ENCODE measurements at regions not wholly inside any gene's neighbourhood (a gene's known extent, or its start where the extent isn't known, plus 50 kb on each side); places are given as distances from the start of the nearest gene placed in this dataset.

- no peaks in the 10 kb centered on the region for H3K4me1 ChIP-seq (ENCODE audit: insufficient read depth, low read length)
- H3K36me3 ChIP-seq (ENCODE audit: insufficient read depth, low read depth, low read length) = no peaks in the 10 kb centered on the region
- H3K9ac ChIP-seq (ENCODE audit: low read depth, low read length) = no peak overlapping the region
- no peak overlapping the region for H3K4me3 ChIP-seq (ENCODE audit: low read length)
- no peaks in the 10 kb centered on the region for H3K9me3 ChIP-seq (ENCODE audit: insufficient read depth, low read depth, low read length)
- no peak overlapping the region for H3K27ac ChIP-seq (ENCODE audit: low read length)
- H3K27me3 ChIP-seq (ENCODE audit: insufficient read depth, low read length) = no peaks in the 10 kb centered on the region
These were observed 78.0 kb upstream of the BMP2 start for GRCh38 chr20:6689339-6689973.

DNA sequence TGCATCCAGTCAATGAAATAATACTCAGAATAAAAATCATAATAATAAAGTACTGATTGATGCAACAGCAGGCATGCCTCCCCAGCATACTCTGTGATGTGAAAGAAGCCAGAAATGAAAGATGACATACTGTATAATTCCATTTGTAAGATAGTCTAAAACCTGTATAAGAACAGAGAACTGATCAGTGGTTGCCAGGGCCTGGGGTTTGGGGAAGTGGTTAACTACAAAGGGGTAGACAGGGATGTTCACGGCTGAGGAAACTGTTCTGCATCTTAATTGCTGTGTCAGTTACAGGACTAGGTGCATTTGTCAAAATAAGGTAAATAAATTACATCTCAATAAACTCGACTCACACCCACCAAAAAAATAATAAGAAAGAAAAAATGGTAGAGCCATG, 81.3 kb upstream of the BMP2 start:
- no peak overlapping the region for H3K27ac ChIP-seq (ENCODE audit: low read length)

GRCh38 chr20:6685626-6686025, 81.9 kb upstream of the BMP2 start:
- Histone ChIP-seq H3K27me3 (ENCODE audit: insufficient read depth, low read length) (no peaks in the 10 kb centered on the region), H3K9me3 (ENCODE audit: insufficient read depth, low read depth, low read length) (no peaks in the 10 kb centered on the region), H3K9ac (ENCODE audit: low read depth, low read length) (no peak overlapping the region), H3K36me3 (ENCODE audit: insufficient read depth, low read depth, low read length) (no peaks in the 10 kb centered on the region), H3K27ac (ENCODE audit: low read length) (no peak overlapping the region), H3K4me1 (ENCODE audit: insufficient read depth, low read length) (no peaks in the 10 kb centered on the region), H3K4me3 (ENCODE audit: low read length) (no peak overlapping the region)

More for the DNA sequence above, 81.3 kb upstream of the BMP2 start:
- Histone ChIP-seq H3K27me3 (ENCODE audit: insufficient read depth, low read length) (no peaks in the 10 kb centered on the region), H3K4me3 (ENCODE audit: low read length) (no peak overlapping the region), H3K36me3 (ENCODE audit: insufficient read depth, low read depth, low read length) (no peaks in the 10 kb centered on the region), H3K4me1 (ENCODE audit: insufficient read depth, low read length) (no peaks in the 10 kb centered on the region), H3K9ac (ENCODE audit: low read depth, low read length) (no peak overlapping the region), H3K9me3 (ENCODE audit: insufficient read depth, low read depth, low read length) (no peaks in the 10 kb centered on the region)

GRCh38 chr20:6685181-6685582, 82.3 kb upstream of the BMP2 start:
- Histone ChIP-seq H3K27ac (ENCODE audit: low read length) (no peak overlapping the region), H3K4me1 (ENCODE audit: insufficient read depth, low read length) (no peaks in the 10 kb centered on the region), H3K9ac (ENCODE audit: low read depth, low read length) (no peak overlapping the region), H3K9me3 (ENCODE audit: insufficient read depth, low read depth, low read length) (no peaks in the 10 kb centered on the region), H3K27me3 (ENCODE audit: insufficient read depth, low read length) (no peaks in the 10 kb centered on the region), H3K36me3 (ENCODE audit: insufficient read depth, low read depth, low read length) (no peaks in the 10 kb centered on the region), H3K4me3 (ENCODE audit: low read length) (no peak overlapping the region)

DNA sequence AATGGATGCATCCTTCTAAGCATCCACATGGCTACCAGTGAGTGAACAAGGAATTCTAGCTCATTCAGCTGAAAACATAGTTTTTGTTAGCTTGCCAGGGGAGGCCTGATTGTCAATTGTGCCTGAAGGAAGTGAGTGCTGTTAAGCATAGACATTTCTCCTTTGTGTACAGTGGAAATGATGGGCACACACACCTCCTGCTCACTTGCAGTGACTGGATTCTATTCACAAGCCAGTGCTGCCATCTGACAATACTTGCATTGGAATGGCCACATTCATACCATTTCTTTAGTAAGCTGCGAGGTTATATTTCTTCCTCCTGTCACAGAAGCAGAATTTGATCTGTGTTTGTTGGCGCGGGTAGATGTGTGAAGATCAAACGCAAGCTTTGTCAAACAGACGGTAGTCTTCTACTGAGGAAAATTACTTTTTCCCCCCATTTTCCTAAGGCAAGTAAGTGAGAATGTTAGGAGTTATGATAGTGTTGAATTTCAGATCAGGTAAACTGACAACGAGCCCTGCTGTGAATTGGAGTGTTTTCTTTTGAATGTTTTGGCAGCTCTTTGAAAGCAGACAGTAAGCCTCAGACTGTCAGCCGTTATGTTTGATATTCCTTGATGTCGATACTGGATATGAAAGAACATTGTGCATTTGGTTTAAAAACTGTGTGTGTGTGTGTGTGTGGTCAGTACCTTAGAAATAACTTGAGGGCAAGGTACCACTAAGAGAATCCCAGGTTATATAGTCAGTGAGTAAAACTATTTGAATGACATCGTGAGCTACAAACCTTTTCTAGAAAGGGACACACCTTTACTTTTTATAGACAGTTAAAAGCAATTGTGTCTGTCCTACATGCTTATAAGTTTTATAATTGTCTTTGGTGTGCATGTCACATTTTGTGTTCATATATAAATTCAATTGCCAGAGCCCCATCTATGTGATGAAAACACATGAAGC, 84.2 kb upstream of the BMP2 start:
- no peaks in the 10 kb centered on the region for H3K9me3 ChIP-seq (ENCODE audit: insufficient read depth, low read depth, low read length)
- no peaks in the 10 kb centered on the region for H3K36me3 ChIP-seq (ENCODE audit: insufficient read depth, low read depth, low read length)
- H3K27ac ChIP-seq (ENCODE audit: low read length) = no peak overlapping the region
- no peaks in the 10 kb centered on the region for H3K27me3 ChIP-seq (ENCODE audit: insufficient read depth, low read length)
- H3K9ac ChIP-seq (ENCODE audit: low read depth, low read length) = no peak overlapping the region
- H3K4me1 ChIP-seq (ENCODE audit: insufficient read depth, low read length) = no peaks in the 10 kb centered on the region
- no peak overlapping the region for H3K4me3 ChIP-seq (ENCODE audit: low read length)

DNA sequence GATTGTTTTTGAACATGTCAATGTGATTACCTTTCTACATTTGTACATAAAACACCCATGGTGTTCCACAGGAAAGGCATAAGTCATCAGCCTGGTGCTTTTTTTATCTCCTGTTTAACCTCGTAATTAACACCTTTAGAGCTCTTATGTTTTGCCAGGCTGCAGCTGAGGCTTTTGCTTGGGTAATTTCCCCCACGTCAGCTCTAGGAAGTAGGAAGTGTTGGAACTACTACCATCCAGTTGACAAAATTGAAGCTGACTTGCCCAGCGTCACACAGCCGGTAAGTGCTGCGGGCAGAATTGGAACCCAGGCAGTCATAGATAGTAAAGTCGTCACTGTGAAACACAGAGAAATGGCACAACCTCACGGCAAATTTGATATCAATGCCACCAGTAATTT, 86.6 kb upstream of the BMP2 start:
- no peak overlapping the region for H3K27ac ChIP-seq (ENCODE audit: low read length)
- H3K9ac ChIP-seq (ENCODE audit: low read depth, low read length) = no peak overlapping the region
- no peak overlapping the region for H3K4me3 ChIP-seq (ENCODE audit: low read length)
- H3K36me3 ChIP-seq (ENCODE audit: insufficient read depth, low read depth, low read length) = no peaks in the 10 kb centered on the region
- H3K9me3 ChIP-seq (ENCODE audit: insufficient read depth, low read depth, low read length) = no peaks in the 10 kb centered on the region
- no peaks in the 10 kb centered on the region for H3K27me3 ChIP-seq (ENCODE audit: insufficient read depth, low read length)
- no peaks in the 10 kb centered on the region for H3K4me1 ChIP-seq (ENCODE audit: insufficient read depth, low read length)

DNA sequence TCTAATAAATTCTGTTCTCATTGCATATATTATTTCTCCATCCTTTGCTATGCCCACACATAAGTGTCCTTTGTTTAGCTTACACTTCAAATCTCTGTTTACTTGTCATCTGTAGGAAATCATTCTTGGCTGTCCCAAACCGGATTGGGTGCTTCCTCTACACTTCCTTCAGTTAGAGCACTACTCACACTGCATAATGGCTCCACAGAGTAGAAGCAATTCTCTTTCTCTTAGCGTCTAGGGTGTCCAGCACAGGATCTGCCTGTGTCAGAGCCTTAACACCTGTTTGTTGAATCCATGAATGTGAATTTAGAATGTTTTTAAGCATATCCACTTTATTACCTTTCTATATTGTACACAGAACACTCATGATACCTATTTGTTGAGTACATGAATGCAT, 87.0 kb upstream of the BMP2 start:
- Histone ChIP-seq H3K4me3 (ENCODE audit: low read length) (no peak overlapping the region), H3K36me3 (ENCODE audit: insufficient read depth, low read depth, low read length) (no peaks in the 10 kb centered on the region), H3K4me1 (ENCODE audit: insufficient read depth, low read length) (no peaks in the 10 kb centered on the region), H3K9me3 (ENCODE audit: insufficient read depth, low read depth, low read length) (no peaks in the 10 kb centered on the region), H3K27me3 (ENCODE audit: insufficient read depth, low read length) (no peaks in the 10 kb centered on the region), H3K9ac (ENCODE audit: low read depth, low read length) (no peak overlapping the region), H3K27ac (ENCODE audit: low read length) (no peak overlapping the region)

DNA sequence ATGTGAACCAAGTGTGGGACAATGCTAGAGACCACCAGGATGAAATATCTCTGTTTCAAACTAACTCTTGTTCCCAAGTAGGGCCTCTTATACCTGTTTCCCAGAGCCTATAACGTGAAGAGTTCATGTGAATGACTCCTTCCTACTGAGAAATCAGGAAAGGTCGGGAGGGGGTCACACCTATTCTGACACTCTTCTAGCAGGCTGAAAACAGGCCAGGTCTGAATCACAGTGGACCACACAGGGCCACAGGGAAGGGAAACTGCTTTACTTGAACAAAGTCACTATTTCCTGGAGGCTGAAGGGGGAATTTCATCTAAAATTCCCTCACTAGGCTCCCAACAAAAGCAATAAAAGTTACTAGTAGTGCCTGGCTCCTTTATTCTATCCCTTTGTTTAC, 88.4 kb upstream of the BMP2 start:
- Histone ChIP-seq H3K9ac (ENCODE audit: low read depth, low read length) (no peak overlapping the region), H3K9me3 (ENCODE audit: insufficient read depth, low read depth, low read length) (no peaks in the 10 kb centered on the region), H3K27ac (ENCODE audit: low read length) (no peak overlapping the region), H3K27me3 (ENCODE audit: insufficient read depth, low read length) (no peaks in the 10 kb centered on the region), H3K4me1 (ENCODE audit: insufficient read depth, low read length) (no peaks in the 10 kb centered on the region), H3K36me3 (ENCODE audit: insufficient read depth, low read depth, low read length) (no peaks in the 10 kb centered on the region), H3K4me3 (ENCODE audit: low read length) (no peak overlapping the region)

DNA sequence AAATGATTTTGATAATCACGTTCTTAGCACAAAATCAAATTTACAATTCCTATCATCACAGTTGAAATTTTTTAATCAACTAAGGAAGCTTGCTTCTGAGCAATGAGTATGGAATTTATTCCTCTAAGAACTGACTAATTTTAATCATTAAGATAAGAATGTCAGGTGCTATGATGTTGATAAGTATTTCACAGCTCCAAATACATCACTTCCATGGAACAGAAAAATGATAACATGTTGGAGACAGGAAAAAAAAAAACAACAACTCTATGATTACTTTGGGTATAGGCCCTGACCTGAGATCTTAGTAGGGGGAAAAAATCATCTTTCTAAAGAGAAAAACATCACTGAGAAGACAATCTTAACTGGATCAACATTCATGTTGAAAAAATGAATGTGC, 89.4 kb upstream of the BMP2 start:
- Histone ChIP-seq H3K27me3 (ENCODE audit: insufficient read depth, low read length) (no peaks in the 10 kb centered on the region), H3K36me3 (ENCODE audit: insufficient read depth, low read depth, low read length) (no peaks in the 10 kb centered on the region), H3K9me3 (ENCODE audit: insufficient read depth, low read depth, low read length) (no peaks in the 10 kb centered on the region), H3K4me1 (ENCODE audit: insufficient read depth, low read length) (no peaks in the 10 kb centered on the region), H3K9ac (ENCODE audit: low read depth, low read length) (no peak overlapping the region), H3K27ac (ENCODE audit: low read length) (no peak overlapping the region), H3K4me3 (ENCODE audit: low read length) (no peak overlapping the region)

DNA sequence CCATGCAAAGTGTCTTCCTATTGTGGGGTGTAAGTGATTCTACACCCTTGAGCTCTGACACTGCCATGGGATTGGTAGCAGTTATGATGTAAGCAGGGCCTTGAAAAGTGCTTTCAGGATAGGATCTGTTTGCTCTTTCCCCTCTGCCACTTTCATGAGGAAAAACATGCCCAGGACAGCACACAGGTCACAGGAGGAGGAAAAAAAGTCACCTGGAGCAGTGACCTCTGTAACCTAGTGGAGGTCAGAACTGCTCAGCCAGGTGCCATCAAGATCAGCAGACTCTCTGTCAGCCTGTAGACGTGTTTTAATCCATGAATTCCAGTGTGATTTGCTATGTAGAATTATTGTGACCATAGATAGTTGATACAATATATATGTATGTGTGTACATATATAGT, 92.7 kb upstream of the BMP2 start:
- no peaks in the 10 kb centered on the region for H3K36me3 ChIP-seq (ENCODE audit: insufficient read depth, low read depth, low read length)
- no peak overlapping the region for H3K4me3 ChIP-seq (ENCODE audit: low read length)
- H3K4me1 ChIP-seq (ENCODE audit: insufficient read depth, low read length) = no peaks in the 10 kb centered on the region
- no peaks in the 10 kb centered on the region for H3K9me3 ChIP-seq (ENCODE audit: insufficient read depth, low read depth, low read length)
- no peaks in the 10 kb centered on the region for H3K27me3 ChIP-seq (ENCODE audit: insufficient read depth, low read length)
- H3K9ac ChIP-seq (ENCODE audit: low read depth, low read length) = no peak overlapping the region
- H3K27ac ChIP-seq (ENCODE audit: low read length) = no peak overlapping the region

DNA sequence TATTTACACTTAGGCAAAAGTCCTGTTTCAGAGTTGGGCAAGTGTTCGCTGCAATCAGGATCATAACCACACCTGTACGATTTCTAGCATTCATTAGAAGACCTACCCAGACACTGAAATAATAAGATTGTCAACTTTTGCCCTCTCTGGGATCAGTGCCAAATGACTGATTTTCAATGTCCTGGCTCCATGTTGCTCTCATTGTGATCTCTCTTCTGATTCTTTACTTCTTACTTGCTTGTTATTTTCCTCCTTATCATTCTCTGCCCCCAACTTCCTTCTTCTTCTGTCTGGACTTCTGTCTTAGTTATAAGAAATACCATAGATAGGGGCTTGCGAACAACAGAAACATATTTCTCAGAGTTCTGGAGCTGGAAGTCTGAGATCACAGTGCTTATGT, 94.4 kb upstream of the BMP2 start:
- H3K27me3 ChIP-seq (ENCODE audit: insufficient read depth, low read length) = no peaks in the 10 kb centered on the region
- no peaks in the 10 kb centered on the region for H3K4me1 ChIP-seq (ENCODE audit: insufficient read depth, low read length)
- no peak overlapping the region for H3K27ac ChIP-seq (ENCODE audit: low read length)
- H3K36me3 ChIP-seq (ENCODE audit: insufficient read depth, low read depth, low read length) = no peaks in the 10 kb centered on the region
- no peak overlapping the region for H3K9ac ChIP-seq (ENCODE audit: low read depth, low read length)
- H3K4me3 ChIP-seq (ENCODE audit: low read length) = no peak overlapping the region
- H3K9me3 ChIP-seq (ENCODE audit: insufficient read depth, low read depth, low read length) = no peaks in the 10 kb centered on the region

DNA sequence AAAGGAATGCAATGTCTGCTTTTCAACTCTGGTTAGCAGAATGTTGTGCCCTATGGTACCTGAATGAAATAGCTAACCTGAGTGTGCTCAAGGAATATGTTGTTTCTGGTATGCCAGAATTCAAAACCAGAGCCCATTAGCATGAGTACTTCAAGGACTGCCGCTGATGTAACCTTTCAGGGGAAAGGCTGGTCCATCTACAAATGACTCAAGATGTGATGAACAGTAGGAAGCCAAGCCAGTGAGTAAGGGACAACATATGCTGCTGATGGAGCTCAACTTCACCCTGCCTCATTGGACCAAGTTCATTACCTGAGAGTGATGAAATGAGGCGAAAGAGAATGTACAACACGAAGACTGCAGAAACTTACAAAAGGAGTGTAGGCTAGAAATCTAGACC, 95.7 kb upstream of the BMP2 start:
- Histone ChIP-seq H3K27me3 (ENCODE audit: insufficient read depth, low read length) (no peaks in the 10 kb centered on the region), H3K36me3 (ENCODE audit: insufficient read depth, low read depth, low read length) (no peaks in the 10 kb centered on the region), H3K27ac (ENCODE audit: low read length) (no peak overlapping the region), H3K4me3 (ENCODE audit: low read length) (no peak overlapping the region), H3K9me3 (ENCODE audit: insufficient read depth, low read depth, low read length) (no peaks in the 10 kb centered on the region), H3K9ac (ENCODE audit: low read depth, low read length) (no peak overlapping the region), H3K4me1 (ENCODE audit: insufficient read depth, low read length) (no peaks in the 10 kb centered on the region)
